Activated CD8-positive, alpha-beta memory T cell treated with anti-CD3 and anti-CD28 coated beads, Interleukin-2, amount 50 U/mL, for 24 hours (primary cell): ENCODE measurements at regions not wholly inside any gene's neighbourhood (a gene's known extent, or its start where the extent isn't known, plus 50 kb on each side); places are given as distances from the start of the nearest gene placed in this dataset.
"Not testable (repeated sequence)": the region's sequence is repeated elsewhere in the genome, so short reads cannot be mapped to it uniquely, and the experiment has no call there.

ENCODE experiments used
- DNase-seq: peaks from one replicate; pipeline ENCODE4 v3.0.0-alpha.2; 2020; ENCODE audit errors: extremely low read depth

DNA sequence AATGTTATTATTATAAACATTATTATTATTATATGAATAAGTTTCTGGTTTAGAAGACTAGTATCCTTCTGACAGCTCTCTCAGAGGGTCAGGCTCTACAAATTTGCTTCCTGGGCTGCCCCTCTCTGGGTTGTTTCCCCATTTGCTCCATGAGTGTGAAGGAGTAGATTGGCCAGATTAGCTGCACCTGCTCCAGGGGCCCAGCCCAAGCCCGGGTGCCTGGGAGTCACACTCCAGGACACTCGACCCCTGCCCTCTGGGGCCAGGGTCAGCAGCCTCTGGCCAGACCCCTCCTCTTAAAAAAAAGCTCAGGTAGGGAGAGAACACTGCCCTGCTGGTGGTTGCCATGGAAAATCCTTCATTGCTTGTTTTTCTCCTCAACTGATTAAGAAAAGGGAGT is 169.0 kb upstream of the FOXD4L5 start:
- not testable (repeated sequence) for DNase-seq

DNA sequence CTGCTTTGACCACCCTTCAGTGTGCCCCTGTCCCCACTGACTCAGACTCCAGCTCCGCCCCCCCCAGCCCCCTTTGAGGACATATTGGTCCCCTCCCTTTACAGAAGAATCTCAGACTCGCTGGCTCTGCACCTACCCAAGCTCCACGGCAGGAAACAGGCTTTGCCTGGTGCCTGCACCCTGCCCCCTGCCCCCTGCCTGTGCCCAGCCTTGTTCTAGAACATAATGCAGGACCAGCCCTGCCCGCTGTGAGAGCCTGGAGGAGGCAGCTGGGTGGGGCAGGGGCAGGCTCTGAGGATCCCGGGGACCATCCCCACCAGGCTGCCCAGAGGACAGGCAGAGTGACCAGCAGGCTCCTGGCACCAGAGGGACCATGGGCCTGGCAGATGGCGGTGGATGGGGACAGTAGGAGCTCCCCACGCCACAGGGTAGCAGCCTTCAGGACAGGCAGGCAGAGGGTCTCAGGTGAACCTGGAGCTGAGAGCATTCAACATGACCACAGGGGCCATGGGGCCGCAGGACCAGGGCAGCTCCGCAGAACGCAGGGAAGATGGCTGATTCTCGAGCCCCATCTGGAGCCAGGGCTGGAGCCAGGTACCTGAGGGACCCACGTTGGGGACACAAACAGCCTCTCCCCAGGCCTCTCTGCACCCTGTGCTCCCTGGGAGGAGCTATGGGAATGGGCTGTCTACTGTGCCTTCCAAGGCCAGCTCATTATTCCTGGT is 165.0 kb upstream of the FOXD4L5 start:
- not testable (repeated sequence) for DNase-seq

DNA sequence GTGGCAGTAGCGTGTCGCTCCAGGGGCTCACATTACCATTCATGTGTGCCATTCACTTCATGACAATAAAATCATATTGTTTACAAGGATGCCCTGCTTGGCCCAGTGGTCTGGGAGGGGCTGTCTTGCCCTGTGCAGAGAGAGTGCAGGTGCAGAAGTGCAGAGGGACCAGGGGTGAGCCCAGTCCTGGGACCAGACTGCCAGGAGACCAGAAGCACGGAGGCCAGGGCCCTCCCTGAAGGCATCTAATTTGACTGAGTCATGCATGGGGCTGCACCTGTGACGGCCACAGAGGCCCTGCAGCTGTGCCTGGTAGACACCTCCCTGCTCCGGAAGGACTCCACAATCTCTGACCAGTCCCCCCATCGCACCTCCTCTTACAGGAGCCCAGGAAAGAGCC is 164.4 kb upstream of the FOXD4L5 start:
- no peak for DNase-seq

DNA sequence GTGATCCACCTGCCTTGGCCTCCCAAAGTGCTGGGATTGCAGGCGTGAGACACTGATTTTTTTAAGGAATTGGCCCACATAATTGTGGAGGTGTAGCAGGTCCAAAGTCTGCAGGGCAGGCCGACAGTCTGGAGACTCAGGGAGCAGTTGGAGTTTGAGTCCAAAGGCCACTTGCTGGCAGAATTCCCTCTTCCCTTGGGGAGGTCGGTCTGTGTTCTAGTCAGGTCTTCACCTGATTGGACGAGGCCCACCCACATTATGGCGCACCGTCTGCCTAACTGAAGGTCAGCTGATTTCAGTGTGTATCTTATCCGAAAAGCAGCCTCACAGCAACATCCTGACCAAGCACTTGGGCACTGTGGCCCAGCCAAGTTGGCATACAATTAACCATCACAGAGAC is 162.1 kb upstream of the FOXD4L5 start:
- DNase-seq: not testable (repeated sequence)

DNA sequence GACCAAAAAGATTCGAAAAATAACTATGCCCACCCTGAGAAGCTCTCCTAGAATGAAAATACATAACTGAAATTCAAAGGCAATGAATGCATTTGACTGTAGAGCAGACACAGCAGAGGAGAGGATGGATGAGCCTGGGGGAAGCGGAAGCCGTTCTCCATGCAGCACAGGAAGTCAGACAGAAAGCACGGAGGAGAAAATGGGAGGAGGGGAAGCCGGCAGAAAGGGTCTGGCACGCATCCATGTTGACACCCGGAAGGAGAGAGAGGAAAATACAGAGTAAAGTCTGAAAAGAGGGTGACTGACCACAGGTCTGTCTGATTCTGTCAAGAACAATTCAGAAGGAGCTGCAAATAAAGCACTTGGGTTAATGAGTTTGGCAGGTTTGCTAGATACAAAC is 161.0 kb upstream of the FOXD4L5 start:
- not testable (repeated sequence) for DNase-seq

DNA sequence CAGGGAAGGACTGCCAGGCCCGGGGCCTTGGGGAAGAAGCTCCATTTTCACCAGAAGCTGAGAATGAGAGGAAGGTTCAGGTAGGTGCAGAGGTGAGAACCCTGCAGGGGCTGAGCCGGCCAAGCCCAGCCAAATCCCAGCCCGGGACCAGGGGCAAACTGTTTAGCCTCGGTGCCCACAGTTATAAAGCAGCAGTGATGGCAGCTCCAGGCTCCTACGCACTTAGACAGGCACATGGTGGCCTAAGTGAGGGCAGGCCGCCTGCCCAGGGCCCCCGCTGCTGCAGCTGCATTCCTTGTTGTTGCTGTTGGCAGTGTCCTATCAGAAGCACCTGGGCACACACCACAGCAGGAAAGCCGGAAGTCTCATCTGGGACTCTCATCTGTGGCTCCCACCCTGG is 159.9 kb upstream of the FOXD4L5 start:
- no peak for DNase-seq

DNA sequence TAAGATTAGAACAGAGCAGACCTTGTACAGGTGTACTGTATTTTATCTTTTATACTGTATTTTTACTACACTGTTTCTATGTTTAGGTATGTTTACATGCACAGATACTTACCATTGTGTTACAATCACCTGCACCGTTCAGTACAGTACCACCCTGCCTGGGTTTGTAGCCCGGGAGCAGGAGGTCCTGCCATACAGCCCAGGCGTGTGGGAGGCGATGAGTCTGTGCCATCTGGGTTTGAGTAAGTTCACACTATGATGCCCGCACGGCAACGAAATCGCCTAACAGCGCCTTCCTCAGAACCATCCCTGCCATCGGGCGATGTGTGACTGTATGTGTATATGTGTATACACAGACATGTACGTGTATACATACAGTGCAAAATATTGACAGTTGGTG is 157.1 kb upstream of the FOXD4L5 start:
- DNase-seq: not testable (repeated sequence)

DNA sequence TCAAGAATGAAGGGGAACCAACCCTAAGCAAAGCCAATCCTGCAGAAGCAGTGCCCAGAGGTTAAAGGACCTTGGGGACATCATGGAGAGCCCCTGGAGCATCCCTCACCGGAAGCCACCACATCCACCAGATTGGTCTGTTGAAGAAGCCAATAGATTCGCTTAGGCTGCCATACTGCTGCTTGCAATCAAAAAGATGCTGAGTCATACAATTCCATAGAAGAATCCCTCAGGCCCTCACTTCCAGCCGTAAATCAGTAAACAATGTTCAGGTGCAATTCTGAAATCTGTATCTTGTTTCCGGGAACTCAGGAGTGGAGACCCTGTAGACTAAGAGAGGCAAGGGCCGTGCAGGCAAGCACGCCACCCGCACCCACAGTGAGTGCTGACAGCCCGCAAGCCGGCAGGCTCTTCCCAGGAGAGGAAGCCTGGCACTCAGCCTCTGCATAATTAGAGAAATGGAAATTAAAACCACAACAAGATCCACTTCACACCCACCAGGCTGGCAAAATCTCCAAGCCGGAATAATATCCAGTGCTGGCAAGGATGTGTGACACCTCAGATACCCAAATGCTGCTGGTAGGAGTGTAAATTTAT is 156.4 kb upstream of the FOXD4L5 start:
- not testable (repeated sequence) for DNase-seq

DNA sequence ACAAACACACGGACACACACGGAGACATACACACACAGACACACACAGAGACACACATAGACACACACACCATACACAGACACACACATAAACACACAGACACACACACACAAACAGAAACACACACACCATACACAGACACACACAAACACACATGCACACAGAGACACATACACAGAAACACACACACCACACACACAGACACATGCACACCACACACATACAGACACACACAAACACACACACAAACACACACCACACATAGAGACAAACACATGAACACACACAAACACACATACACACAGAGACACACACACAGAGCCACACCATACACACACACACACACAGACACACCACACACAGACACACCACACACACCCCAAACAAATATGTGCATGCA is 152.7 kb upstream of the FOXD4L5 start:
- no peak for DNase-seq

DNA sequence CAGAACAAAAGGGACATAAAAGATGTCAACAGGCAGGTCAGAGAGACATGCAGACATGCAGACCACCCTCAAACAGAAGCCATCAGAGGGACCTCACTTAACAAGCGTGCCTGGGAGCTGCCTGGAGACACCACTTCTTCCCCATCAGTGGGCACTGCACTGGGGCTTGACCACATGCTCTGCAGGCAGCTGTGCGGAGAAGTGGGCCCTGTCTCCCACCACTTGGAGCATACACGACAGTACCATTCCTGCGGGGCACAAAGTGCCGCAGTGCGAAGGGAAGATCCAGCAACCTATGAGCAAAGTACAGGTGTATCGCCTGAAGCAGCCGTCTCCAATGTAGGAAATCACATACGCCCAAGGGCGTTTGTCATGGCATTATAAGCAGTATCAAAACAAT is 150.5 kb upstream of the FOXD4L5 start:
- no peak for DNase-seq

DNA sequence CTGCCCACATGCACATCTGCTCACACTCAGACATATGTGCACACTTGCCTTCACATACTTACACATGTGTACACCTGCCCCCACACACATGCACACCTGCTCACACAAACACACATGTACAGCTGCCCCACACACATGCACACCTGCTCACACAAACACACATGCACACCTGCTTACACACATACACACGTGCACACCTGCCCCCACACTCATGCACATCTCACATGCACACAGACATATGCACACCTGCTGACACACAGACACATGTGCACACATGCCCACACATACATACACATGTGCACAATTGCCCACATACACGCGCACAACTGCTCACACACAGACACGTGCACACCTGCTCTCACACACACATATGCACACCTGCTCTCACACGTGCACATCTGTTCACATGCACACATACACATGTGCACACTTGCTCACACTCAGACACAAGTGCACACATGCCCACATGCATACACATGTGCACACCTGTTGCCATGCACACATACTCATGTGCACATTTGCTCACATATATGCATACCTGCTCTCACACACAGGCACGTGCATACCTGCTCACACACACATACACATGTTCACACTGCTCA is 147.8 kb upstream of the FOXD4L5 start:
- no peak for DNase-seq

DNA sequence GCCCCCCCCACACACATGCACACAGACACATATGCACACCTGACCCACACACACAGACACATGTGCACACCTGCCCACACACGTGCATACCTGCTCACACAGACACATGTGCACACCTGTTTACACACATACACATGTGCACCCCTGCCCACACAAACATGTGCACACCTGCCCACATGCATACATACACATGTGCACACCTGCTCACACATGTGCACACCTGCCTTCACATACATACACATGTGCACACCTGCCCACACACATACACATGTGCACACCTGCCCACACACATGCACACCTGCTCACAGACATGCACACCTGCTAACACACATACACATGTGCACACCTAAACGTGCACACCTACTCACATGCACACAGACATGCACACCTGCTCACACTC is 147.0 kb upstream of the FOXD4L5 start:
- DNase-seq: no peak

DNA sequence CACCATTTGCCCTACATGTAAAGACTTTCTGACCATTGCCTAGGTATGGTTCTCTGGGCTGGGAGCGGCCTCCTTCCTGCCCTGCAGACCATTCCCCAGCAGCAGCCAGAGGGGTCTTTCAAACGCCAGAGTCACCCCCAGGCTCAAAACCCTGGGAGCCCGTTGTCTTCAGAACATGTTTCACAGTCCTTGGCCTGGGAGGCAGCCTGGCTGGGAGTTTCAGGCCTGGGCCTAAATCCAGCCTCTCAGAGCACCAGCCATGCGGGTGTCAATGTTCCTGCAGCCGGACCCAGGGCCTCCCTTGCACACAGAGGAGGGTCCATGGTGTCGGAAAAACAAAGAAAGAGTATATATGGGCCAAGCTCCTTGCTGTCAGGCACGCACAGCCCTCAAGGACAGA is 145.2 kb upstream of the FOXD4L5 start:
- DNase-seq: no peak

DNA sequence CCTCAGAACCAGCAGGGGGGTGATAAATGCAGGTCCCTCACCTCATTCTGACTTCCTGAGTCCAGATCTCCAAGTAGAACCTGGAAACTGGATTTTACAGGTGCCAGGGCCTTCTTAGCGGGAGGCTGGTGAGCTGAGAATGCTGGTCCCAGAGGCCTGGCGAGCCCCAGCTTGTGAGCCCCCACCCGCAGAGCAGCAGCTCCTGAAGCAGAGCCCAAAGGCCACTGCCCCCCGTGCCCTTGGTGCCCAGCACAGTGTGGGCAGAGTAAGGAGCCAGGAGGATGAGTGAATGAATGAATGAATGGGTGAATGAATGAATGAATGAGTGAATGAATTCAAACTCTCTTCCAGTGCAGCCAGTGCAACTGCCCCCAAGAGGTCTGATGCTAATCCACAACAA is 142.4 kb upstream of the FOXD4L5 start:
- DNase-seq: not testable (repeated sequence)

DNA sequence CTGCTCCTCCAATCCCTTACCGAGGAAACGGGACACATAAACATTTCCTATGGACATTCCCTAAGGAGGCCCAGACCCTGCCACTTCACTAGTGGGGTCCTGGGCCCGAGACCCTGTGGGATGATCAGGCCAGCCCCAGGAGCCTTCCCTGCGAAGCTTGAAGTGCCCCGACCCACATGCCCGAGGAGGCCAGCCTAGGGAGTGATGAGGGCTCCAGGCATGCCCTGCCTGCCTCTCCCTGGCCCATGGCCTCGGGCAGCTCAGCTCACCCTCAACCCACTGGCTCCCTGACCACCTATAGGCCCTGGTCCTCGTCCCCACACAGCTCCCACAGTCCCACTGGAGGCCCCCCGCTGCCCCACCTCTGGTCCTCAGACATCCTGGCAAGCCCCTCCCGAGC is 141.8 kb upstream of the FOXD4L5 start:
- DNase-seq: not testable (repeated sequence)

DNA sequence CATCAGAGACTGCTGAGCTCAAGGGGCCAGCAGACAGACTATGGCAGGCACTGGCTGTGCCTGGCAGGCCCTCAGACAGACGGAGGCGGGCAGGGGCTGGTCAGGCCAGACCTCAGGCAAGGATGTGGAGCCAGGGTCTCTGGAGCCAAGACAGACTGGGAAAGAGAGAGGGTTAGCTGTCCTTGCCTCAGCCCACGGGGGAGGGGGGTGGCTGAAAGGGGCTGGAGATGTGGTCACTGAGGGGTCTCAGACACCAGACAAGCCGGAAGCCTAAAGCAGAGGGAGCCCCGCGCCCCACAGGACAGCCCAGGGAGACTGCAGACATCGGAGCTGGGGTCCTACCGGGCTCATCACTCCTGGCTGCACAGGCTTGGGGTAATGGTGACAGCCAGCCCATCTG is 141.2 kb upstream of the FOXD4L5 start:
- DNase-seq: no peak

DNA sequence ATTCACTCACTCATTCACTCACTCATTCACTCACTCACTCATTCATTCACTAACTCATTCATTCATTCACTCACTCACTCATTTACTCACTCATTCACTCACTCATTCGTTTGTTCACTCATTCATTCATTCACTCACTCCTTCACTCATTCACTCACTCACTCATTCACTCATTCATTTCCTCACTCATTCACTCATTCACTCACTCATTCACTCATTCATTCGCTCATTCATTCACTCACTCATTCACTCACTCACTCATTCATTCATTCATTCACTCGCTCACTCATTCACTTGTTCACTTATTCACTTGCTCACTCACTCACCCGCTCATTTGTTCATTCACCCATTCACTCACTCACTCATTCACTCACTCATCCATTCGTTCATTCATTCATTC is 140.2 kb upstream of the FOXD4L5 start:
- DNase-seq: not testable (repeated sequence)

DNA sequence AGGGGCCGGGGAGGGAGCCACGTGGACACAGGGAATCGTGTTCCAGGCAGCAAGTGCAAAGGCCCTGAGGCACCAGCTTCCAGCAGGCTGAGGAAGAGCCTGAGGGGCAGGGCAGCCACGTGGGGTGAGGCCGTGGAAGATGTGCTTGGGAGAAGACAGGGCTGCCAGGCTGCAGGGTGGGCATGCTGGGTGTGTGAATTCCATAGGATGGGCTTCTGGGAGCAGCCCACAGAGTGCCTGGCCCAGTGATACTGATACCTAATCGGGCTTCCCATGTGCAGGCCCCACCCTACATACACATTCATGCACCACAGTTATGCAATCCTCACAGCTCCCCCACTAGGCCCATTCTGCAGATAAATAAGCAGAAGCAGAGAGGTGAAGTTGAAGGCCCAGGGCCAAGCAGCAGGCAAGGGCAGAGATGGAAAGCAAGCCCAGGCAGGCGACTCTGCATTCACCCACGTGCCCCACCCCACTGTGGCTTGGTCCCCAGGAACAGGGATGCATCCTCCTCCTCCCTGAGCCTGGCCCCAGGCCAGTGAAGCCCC is 139.5 kb upstream of the FOXD4L5 start:
- DNase-seq: not testable (repeated sequence)

DNA sequence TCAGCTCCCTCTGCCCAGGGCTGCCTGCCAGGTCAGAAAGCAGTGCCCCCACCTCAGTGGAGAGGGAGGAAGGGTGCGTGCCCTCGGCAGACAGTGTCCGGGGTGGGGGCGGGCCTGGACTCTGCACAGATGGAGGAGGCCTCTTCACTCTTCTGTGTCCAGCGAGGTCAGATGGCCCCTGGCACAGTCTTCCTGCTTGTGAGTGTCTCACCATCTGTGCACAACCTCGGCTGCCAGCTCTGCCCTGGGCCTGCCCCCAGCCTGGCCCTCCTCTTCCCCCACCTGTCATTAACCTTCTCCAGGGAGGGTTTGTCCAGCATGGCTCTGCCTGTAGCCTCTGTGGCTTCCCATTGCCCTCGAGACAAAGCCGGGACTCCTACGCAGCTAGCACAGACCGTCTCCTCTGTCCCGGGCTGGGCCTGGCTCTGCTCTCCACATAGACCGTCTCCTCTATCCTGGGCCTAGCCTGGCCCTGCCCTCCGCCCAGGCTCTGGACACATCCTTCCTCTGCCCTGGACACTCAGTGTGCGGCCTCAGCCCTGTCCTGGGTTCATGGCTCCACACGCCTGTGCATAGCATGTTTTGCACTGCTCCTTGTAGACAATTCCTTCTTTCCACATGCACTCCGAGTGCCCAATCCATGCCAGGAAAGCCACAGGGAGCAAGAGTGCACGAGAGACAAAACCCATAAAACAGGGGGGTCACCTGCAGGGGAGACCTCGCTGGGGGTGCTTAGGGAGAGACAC is 138.9 kb upstream of the FOXD4L5 start:
- DNase-seq: not testable (repeated sequence)

DNA sequence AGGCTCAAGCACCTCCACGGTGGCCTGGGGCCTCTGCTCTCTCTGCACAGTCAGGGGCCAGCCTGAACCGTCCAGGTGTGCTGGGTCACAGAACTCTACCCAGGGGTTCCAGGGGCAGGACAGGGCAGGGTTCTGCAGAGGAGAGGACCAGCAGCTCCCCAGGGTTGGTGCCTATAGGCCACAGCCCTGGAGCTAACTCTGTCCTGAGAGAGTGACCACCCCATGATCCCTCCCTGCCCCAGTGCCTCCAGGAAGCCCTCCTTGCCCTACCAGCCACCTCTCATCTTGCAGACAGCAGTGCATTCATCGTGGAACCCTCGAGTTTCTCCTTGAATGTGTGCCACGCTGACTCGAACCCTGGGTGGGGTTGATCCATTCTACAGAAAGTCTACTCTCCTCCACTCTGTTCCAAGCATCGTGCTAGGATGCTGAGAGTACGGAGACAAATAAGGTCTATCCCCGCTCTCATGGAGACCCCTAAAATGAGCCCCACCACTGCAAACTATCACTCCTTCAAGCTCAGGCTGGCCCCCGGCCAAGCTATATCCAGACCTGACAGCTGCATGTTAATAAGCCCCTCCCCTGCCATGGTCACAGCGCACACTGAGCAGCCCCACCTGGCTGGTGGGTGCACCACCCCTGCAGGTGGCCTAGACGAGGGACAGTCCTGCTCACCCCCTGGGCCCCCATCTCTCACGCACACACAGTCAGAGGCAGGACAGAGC is 138.1 kb upstream of the FOXD4L5 start:
- not testable (repeated sequence) for DNase-seq

DNA sequence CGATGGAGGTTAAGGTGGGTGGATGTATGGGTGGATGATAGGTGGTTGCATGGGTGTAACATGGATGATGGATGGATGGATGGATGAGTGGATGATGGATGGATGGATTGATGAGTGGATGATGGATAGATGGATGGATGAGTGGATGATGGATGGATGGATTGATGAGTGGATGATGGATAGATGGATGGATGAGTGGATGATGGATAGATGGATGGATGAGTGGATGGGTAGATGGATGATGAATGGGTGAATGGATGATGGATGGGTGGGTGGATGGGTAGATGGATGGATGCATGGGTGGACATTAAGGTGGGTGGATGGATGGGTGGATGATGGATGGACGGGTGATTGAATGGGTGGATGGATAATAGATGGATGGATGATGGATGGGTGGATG is 136.5 kb upstream of the FOXD4L5 start:
- DNase-seq: not testable (repeated sequence)

DNA sequence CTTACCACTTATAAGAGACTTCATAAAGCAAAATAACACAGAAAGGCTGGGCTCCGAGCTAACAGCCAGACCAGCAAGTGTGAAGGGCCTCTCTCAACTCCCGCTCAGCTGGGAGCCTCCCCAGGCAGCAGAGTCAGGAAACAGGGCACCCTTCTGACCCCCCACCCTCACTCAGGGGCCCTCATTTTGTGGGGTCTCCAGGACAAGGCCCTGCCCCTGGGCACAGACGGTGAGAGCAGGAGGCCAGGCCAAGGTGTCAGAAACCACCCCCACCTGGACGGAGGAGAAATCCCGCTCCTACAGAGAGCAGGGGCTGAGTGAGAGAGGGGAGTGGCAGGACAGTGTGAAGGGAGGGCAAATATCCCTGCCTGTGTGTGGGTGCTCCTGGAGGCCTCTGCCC is 135.8 kb upstream of the FOXD4L5 start:
- no peak for DNase-seq
